Neural crest cell (in vitro differentiated cells): ENCODE measurements at regions not wholly inside any gene's neighbourhood (a gene's known extent, or its start where the extent isn't known, plus 50 kb on each side); places are given as distances from the start of the nearest gene placed in this dataset.

Source experiments
- DNase-seq: peaks from one replicate; pipeline ENCODE4 v3.0.0; 2021; ENCODE audit warnings: low read depth, mixed read lengths, low spot score
- H3K27ac Mint-ChIP-seq: one replicate; pipeline ENCODE4 v1.8.0; 2021; ENCODE audit warnings: mild to moderate bottlenecking, mixed read lengths; ENCODE audit not compliant: unreplicated experiment
- H3K27me3 Mint-ChIP-seq: 2 replicates; pipeline ENCODE4 v1.8.0; 2021; ENCODE audit warnings: low read depth, mild to moderate bottlenecking, mixed read lengths
- H3K36me3 Mint-ChIP-seq: 2 replicates; pipeline ENCODE4 v1.8.0; 2021; ENCODE audit warnings: low read depth, mild to moderate bottlenecking, mixed read lengths
- H3K4me1 Mint-ChIP-seq: 2 replicates; pipeline ENCODE4 v1.8.0; 2021; ENCODE audit warnings: mixed read lengths
- H3K4me3 Mint-ChIP-seq: one replicate; pipeline ENCODE4 v1.8.0; 2021; ENCODE audit warnings: mild to moderate bottlenecking, mixed read lengths
- H3K9me3 Mint-ChIP-seq: 2 replicates; pipeline ENCODE4 v1.8.0; 2021; ENCODE audit warnings: mixed read lengths
- CTCF ChIP-seq: fragments of 200-600 bp; sonication (generic); conservative IDR thresholded peaks from 2 replicates; pipeline ENCODE4 v1.5.0; 2021; ENCODE audit warnings: antibody characterized with exemption, mild to moderate bottlenecking

- no peak for TF ChIP-seq CTCF
- H3K4me1 Mint-ChIP-seq: no peaks in the 10 kb centered on the region
Observed at GRCh38 chr9:75529463-75529862, 361.0 kb upstream of the PCSK5 start.

GRCh38 chr9:75531588-75531987 is 358.9 kb upstream of the PCSK5 start:
- Mint-ChIP-seq H3K9me3 (peaks cover 6% of the 10 kb centered on the region), H3K27ac (no peak overlapping the region), H3K4me3 (no peak overlapping the region), H3K4me1 (no peaks in the 10 kb centered on the region), H3K27me3 (no peaks in the 10 kb centered on the region), H3K36me3 (no peaks in the 10 kb centered on the region)
- no peak for TF ChIP-seq CTCF
- no peak for DNase-seq

More at GRCh38 chr9:75529463-75529862, 361.0 kb upstream of the PCSK5 start:
- Mint-ChIP-seq H3K4me3 (no peak overlapping the region), H3K9me3 (peaks cover 5% of the 10 kb centered on the region), H3K36me3 (no peaks in the 10 kb centered on the region), H3K27ac (no peak overlapping the region), H3K27me3 (no peaks in the 10 kb centered on the region)
- no peak for DNase-seq

- DNase-seq: no peak
- H3K4me3 Mint-ChIP-seq: no peak overlapping the region
- H3K27me3 Mint-ChIP-seq: no peaks in the 10 kb centered on the region
- no peaks in the 10 kb centered on the region for H3K36me3 Mint-ChIP-seq
- peaks cover 6% of the 10 kb centered on the region for H3K9me3 Mint-ChIP-seq
- TF ChIP-seq CTCF: no peak
- H3K27ac Mint-ChIP-seq: no peak overlapping the region
- H3K4me1 Mint-ChIP-seq: no peaks in the 10 kb centered on the region
Observed at GRCh38 chr9:75532233-75533050, 358.0 kb upstream of the PCSK5 start.

- Mint-ChIP-seq H3K4me3 (no peak overlapping the region), H3K27me3 (no peaks in the 10 kb centered on the region), H3K36me3 (no peaks in the 10 kb centered on the region), H3K9me3 (peaks cover 4% of the 10 kb centered on the region), H3K4me1 (no peaks in the 10 kb centered on the region), H3K27ac (no peak overlapping the region)
- DNase-seq: no peak
- TF ChIP-seq CTCF: no peak
Observed at GRCh38 chr9:75539523-75539922, 350.9 kb upstream of the PCSK5 start.

- no peak overlapping the region for H3K4me3 Mint-ChIP-seq
- no peaks in the 10 kb centered on the region for H3K27me3 Mint-ChIP-seq
- peaks cover 4% of the 10 kb centered on the region for H3K9me3 Mint-ChIP-seq
- TF ChIP-seq CTCF: no peak
- no peaks in the 10 kb centered on the region for H3K4me1 Mint-ChIP-seq
- H3K36me3 Mint-ChIP-seq: no peaks in the 10 kb centered on the region
- H3K27ac Mint-ChIP-seq: no peak overlapping the region
- DNase-seq: no peak
Observed at GRCh38 chr9:75540185-75540584, 350.3 kb upstream of the PCSK5 start.
